Large intestine (tissue), 3 donors: ENCODE measurements at regions not wholly inside any gene's neighbourhood (a gene's known extent, or its start where the extent isn't known, plus 50 kb on each side); places are given as distances from the start of the nearest gene placed in this dataset.

ENCODE experiments used
- DNase-seq, 2 donors: peaks; one replicate each; pipeline versions ENCODE4 v3.0.0 to v3.0.0-alpha.2; 2013
- H3K27ac ChIP-seq: one replicate; pipeline ENCODE4 v1.5.1; 2013; ENCODE audit warnings: low read length
- H3K27me3 ChIP-seq: 2 replicates; pipeline ENCODE4 v1.6.1; 2013; ENCODE audit warnings: low read length; ENCODE audit not compliant: control insufficient read depth, insufficient read depth
- H3K36me3 ChIP-seq: 2 replicates; pipeline ENCODE4 v1.6.1; 2013; ENCODE audit warnings: low read length; ENCODE audit not compliant: control insufficient read depth, insufficient read depth
- H3K4me1 ChIP-seq: one replicate; pipeline ENCODE4 v1.6.1; 2013; ENCODE audit warnings: low read length; ENCODE audit not compliant: control insufficient read depth, insufficient read depth
- H3K4me3 ChIP-seq: one replicate; pipeline ENCODE4 v1.5.1; 2013; ENCODE audit warnings: low read length
- H3K9me3 ChIP-seq: one replicate; pipeline ENCODE4 v1.6.1; 2013; ENCODE audit warnings: mild to moderate bottlenecking, low read depth, low read length, moderate library complexity; ENCODE audit not compliant: control insufficient read depth
- WGBS: methylation state at CpG from one replicate; pipeline ENCODE4 v1.1.5; 2013; ENCODE audit warnings: low lambda C conversion rate; ENCODE audit not compliant: insufficient coverage; 5-methylcytosine and 5-hydroxymethylcytosine counted together

- no peak for DNase-seq
- WGBS, result 100% methylated on average over 1 of the region's 4 CpGs
- H3K27me3 ChIP-seq, result no peaks in the 10 kb centered on the region
Observed at GRCh38 chr13:76715075-76715474, 171.1 kb downstream of the KCTD12 start.

GRCh38 chr13:76713280-76713679 is 172.9 kb downstream of the KCTD12 start:
- no peaks in the 10 kb centered on the region for H3K4me1 ChIP-seq
- H3K27me3 ChIP-seq, result no peaks in the 10 kb centered on the region
- H3K9me3 ChIP-seq, result no peaks in the 10 kb centered on the region
- no peaks in the 10 kb centered on the region for H3K36me3 ChIP-seq
- no peak overlapping the region for H3K4me3 ChIP-seq
- DNase-seq, result no peak
- no peak overlapping the region for H3K27ac ChIP-seq
- no CpG with 5 or more reads among the region's 1 CpG for WGBS

More at GRCh38 chr13:76715075-76715474, 171.1 kb downstream of the KCTD12 start:
- H3K4me1 ChIP-seq, result no peaks in the 10 kb centered on the region
- no peaks in the 10 kb centered on the region for H3K36me3 ChIP-seq
- H3K4me3 ChIP-seq, result no peak overlapping the region
- H3K9me3 ChIP-seq, result no peaks in the 10 kb centered on the region
- H3K27ac ChIP-seq, result no peak overlapping the region

GRCh38 chr13:76711550-76712182 is 174.5 kb downstream of the KCTD12 start:
- peak; percentile 30 to 37 for DNase-seq
- Histone ChIP-seq H3K4me3 (no peak overlapping the region), H3K9me3 (no peaks in the 10 kb centered on the region), H3K36me3 (no peaks in the 10 kb centered on the region), H3K27ac (no peak overlapping the region), H3K4me1 (no peaks in the 10 kb centered on the region), H3K27me3 (no peaks in the 10 kb centered on the region)
- 100% methylated on average over 1 of the region's 3 CpGs for WGBS

- whole genome bisulfite sequencing, result no CpG with 5 or more reads among the region's 1 CpG
- no peaks in the 10 kb centered on the region for H3K27me3 ChIP-seq
- no peaks in the 10 kb centered on the region for H3K4me1 ChIP-seq
- H3K9me3 ChIP-seq, result no peaks in the 10 kb centered on the region
- no peak overlapping the region for H3K4me3 ChIP-seq
- DNase-seq, result no peak
- no peak overlapping the region for H3K27ac ChIP-seq
- no peaks in the 10 kb centered on the region for H3K36me3 ChIP-seq
Observed at GRCh38 chr13:76709851-76710250, 176.4 kb downstream of the KCTD12 start.

- Histone ChIP-seq H3K27me3 (no peaks in the 10 kb centered on the region), H3K27ac (no peak overlapping the region), H3K36me3 (no peaks in the 10 kb centered on the region), H3K9me3 (no peaks in the 10 kb centered on the region), H3K4me3 (no peak overlapping the region), H3K4me1 (no peaks in the 10 kb centered on the region)
- no peak for DNase-seq
- WGBS, result no CpG with 5 or more reads among the region's 6 CpGs
Observed at GRCh38 chr13:76708138-76708688, 178.0 kb downstream of the KCTD12 start.

- WGBS, result no CpG with 5 or more reads among the region's 3 CpGs
- H3K4me3 ChIP-seq, result no peak overlapping the region
Observed at GRCh38 chr13:76707360-76707759, 178.8 kb downstream of the KCTD12 start.

GRCh38 chr13:76703621-76704288 is 182.4 kb downstream of the KCTD12 start:
- no peaks in the 10 kb centered on the region for H3K27me3 ChIP-seq
- no peaks in the 10 kb centered on the region for H3K9me3 ChIP-seq
- 0% methylated on average over 1 of the region's 2 CpGs for WGBS
- H3K4me3 ChIP-seq, result no peak overlapping the region
- no peak for DNase-seq
- no peaks in the 10 kb centered on the region for H3K4me1 ChIP-seq
- no peaks in the 10 kb centered on the region for H3K36me3 ChIP-seq
- no peak overlapping the region for H3K27ac ChIP-seq

More at GRCh38 chr13:76707360-76707759, 178.8 kb downstream of the KCTD12 start:
- Histone ChIP-seq H3K36me3 (no peaks in the 10 kb centered on the region), H3K27ac (no peak overlapping the region), H3K9me3 (no peaks in the 10 kb centered on the region), H3K4me1 (no peaks in the 10 kb centered on the region), H3K27me3 (no peaks in the 10 kb centered on the region)
- no peak for DNase-seq

GRCh38 chr13:76703216-76703615 is 183.0 kb downstream of the KCTD12 start:
- WGBS, result 43% methylated on average over 2 of the region's 2 CpGs
- Histone ChIP-seq H3K4me3 (no peak overlapping the region), H3K27me3 (no peaks in the 10 kb centered on the region), H3K4me1 (no peaks in the 10 kb centered on the region), H3K27ac (no peak overlapping the region), H3K36me3 (no peaks in the 10 kb centered on the region), H3K9me3 (no peaks in the 10 kb centered on the region)
- DNase-seq, result peak; percentile 47 to 62

GRCh38 chr13:76697288-76697687 is 188.9 kb downstream of the KCTD12 start:
- WGBS, result no CpG with 5 or more reads among the region's 2 CpGs
- Histone ChIP-seq H3K27me3 (no peaks in the 10 kb centered on the region), H3K36me3 (no peaks in the 10 kb centered on the region), H3K27ac (no peak overlapping the region), H3K4me3 (no peak overlapping the region), H3K4me1 (no peaks in the 10 kb centered on the region), H3K9me3 (no peaks in the 10 kb centered on the region)
- DNase-seq, result no peak

GRCh38 chr13:76696370-76696769 is 189.8 kb downstream of the KCTD12 start:
- no peak overlapping the region for H3K4me3 ChIP-seq
- no peak overlapping the region for H3K27ac ChIP-seq
- no CpG with 5 or more reads among the region's 3 CpGs for WGBS
- no peaks in the 10 kb centered on the region for H3K27me3 ChIP-seq
- H3K36me3 ChIP-seq, result no peaks in the 10 kb centered on the region
- peak; percentile 34 to 61 for DNase-seq
- H3K9me3 ChIP-seq, result no peaks in the 10 kb centered on the region
- no peaks in the 10 kb centered on the region for H3K4me1 ChIP-seq
